ENCODE measurements at regions not wholly inside any gene's neighbourhood (a gene's known extent, or its start where the extent isn't known, plus 50 kb on each side); places are given as distances from the start of the nearest gene placed in this dataset. TPM values are rescaled to one million over a fixed set of nuclear protein-coding genes. Genes with fewer than 3 reads are reported as not detected.

- Histone ChIP-seq H3K4me1 (ENCODE audit: control insufficient read depth, insufficient read depth, low read length) (no peaks in the 10 kb centered on the region), H3K27me3 (ENCODE audit: control insufficient read depth, insufficient read depth, low read length) (no peaks in the 10 kb centered on the region), H3K4me3 (ENCODE audit: low read depth, low read length) (no peak overlapping the region), H3K9me3 (ENCODE audit: control insufficient read depth, insufficient read depth, low read length) (no peaks in the 10 kb centered on the region), H3K36me3 (ENCODE audit: control insufficient read depth, insufficient read depth, low read length) (no peaks in the 10 kb centered on the region), H3K27ac (ENCODE audit: low read depth, low read length) (no peak overlapping the region)
- no peak for DNase-seq (ENCODE audit: low read depth in 4 of 6, low spot score in 6 of 6)
Measured at GRCh38 chr5:96012399-96012798, 50.7 kb upstream of the ELL2 start.

Small RNA genes in the stretch of these regions (small RNA-seq; reads per million reads assigned to genes)
- gene MIR583 (ENCODE audit: low replicate concordance): not detected
- not detected for gene RNU6-524P (ENCODE audit: low replicate concordance)

Data from spinal cord (tissue), 9 donors.